ENCODE measurements at regions not wholly inside any gene's neighbourhood (a gene's known extent, or its start where the extent isn't known, plus 50 kb on each side); places are given as distances from the start of the nearest gene placed in this dataset.

- H3K4me3 ChIP-seq (ENCODE audit: low read depth in 1 of 2, low read length in 2 of 2), result no peak overlapping the region
- H3K9me3 ChIP-seq (ENCODE audit: control insufficient read depth in 2 of 2, insufficient read depth in 1 of 2, low read depth in 1 of 2, low read length in 1 of 2), result no peaks in the 10 kb centered on the region
- 44 to 56% methylated on average over 4 of the region's 4 CpGs for WGBS, 2 donors
- no peaks in the 10 kb centered on the region for H3K27me3 ChIP-seq (ENCODE audit: control insufficient read depth in 1 of 2, insufficient read depth in 2 of 2, low read length in 2 of 2)
- no peaks in the 10 kb centered on the region for H3K36me3 ChIP-seq (ENCODE audit: control insufficient read depth in 2 of 2, insufficient read depth in 2 of 2, low read length in 1 of 2)
- H3K27ac ChIP-seq (ENCODE audit: low read depth in 2 of 2, low read length in 1 of 2), result no peak overlapping the region
- peaks cover 2 to 4% of the 10 kb centered on the region in 2 donors for H3K4me1 ChIP-seq (ENCODE audit: control insufficient read depth in 2 of 2, insufficient read depth in 2 of 2, low read length in 1 of 2)
These were observed 184.1 kb upstream of the TLE3 start for GRCh38 chr15:70281811-70282307.

- Histone ChIP-seq H3K36me3 (ENCODE audit: control insufficient read depth in 2 of 2, insufficient read depth in 2 of 2, low read length in 1 of 2) (no peaks in the 10 kb centered on the region), H3K4me3 (ENCODE audit: low read depth in 1 of 2, low read length in 2 of 2) (no peak overlapping the region), H3K27ac (ENCODE audit: low read depth in 2 of 2, low read length in 1 of 2) (no peak overlapping the region), H3K9me3 (ENCODE audit: control insufficient read depth in 2 of 2, insufficient read depth in 1 of 2, low read depth in 1 of 2, low read length in 1 of 2) (no peaks in the 10 kb centered on the region), H3K27me3 (ENCODE audit: control insufficient read depth in 1 of 2, insufficient read depth in 2 of 2, low read length in 2 of 2) (no peaks in the 10 kb centered on the region), H3K4me1 (ENCODE audit: control insufficient read depth in 2 of 2, insufficient read depth in 2 of 2, low read length in 1 of 2) (peaks cover 2 to 4% of the 10 kb centered on the region in 2 donors)
- WGBS, 2 donors, result 90% methylated on average over 3 of the region's 3 CpGs
These were observed 183.6 kb upstream of the TLE3 start for GRCh38 chr15:70281261-70281810.

GRCh38 chr15:70280781-70281180, 183.1 kb upstream of the TLE3 start:
- Histone ChIP-seq H3K4me3 (ENCODE audit: low read depth in 1 of 2, low read length in 2 of 2) (no peak overlapping the region), H3K4me1 (ENCODE audit: control insufficient read depth in 2 of 2, insufficient read depth in 2 of 2, low read length in 1 of 2) (peaks cover 2 to 4% of the 10 kb centered on the region in 2 donors), H3K27me3 (ENCODE audit: control insufficient read depth in 1 of 2, insufficient read depth in 2 of 2, low read length in 2 of 2) (no peaks in the 10 kb centered on the region), H3K27ac (ENCODE audit: low read depth in 2 of 2, low read length in 1 of 2) (no peak overlapping the region), H3K9me3 (ENCODE audit: control insufficient read depth in 2 of 2, insufficient read depth in 1 of 2, low read depth in 1 of 2, low read length in 1 of 2) (no peaks in the 10 kb centered on the region), H3K36me3 (ENCODE audit: control insufficient read depth in 2 of 2, insufficient read depth in 2 of 2, low read length in 1 of 2) (no peaks in the 10 kb centered on the region)
- WGBS, 2 donors, result 88 to 89% methylated on average over 6 of the region's 6 CpGs

- no peaks in the 10 kb centered on the region for H3K9me3 ChIP-seq (ENCODE audit: control insufficient read depth in 2 of 2, insufficient read depth in 1 of 2, low read depth in 1 of 2, low read length in 1 of 2)
- no peak overlapping the region for H3K27ac ChIP-seq (ENCODE audit: low read depth in 2 of 2, low read length in 1 of 2)
- H3K27me3 ChIP-seq (ENCODE audit: control insufficient read depth in 1 of 2, insufficient read depth in 2 of 2, low read length in 2 of 2), result no peaks in the 10 kb centered on the region
- no peaks in the 10 kb centered on the region for H3K36me3 ChIP-seq (ENCODE audit: control insufficient read depth in 2 of 2, insufficient read depth in 2 of 2, low read length in 1 of 2)
- H3K4me1 ChIP-seq (ENCODE audit: control insufficient read depth in 2 of 2, insufficient read depth in 2 of 2, low read length in 1 of 2), result peaks cover 0 to 2% of the 10 kb centered on the region in 2 donors
- WGBS, 2 donors, result 82 to 91% methylated on average over 6 of the region's 6 CpGs
- H3K4me3 ChIP-seq (ENCODE audit: low read depth in 1 of 2, low read length in 2 of 2), result no peak overlapping the region
These were observed 181.4 kb upstream of the TLE3 start for GRCh38 chr15:70279096-70279495.

- H3K4me1 ChIP-seq (ENCODE audit: control insufficient read depth in 2 of 2, insufficient read depth in 2 of 2, low read length in 1 of 2), result peaks cover 0 to 2% of the 10 kb centered on the region in 2 donors
- H3K27ac ChIP-seq (ENCODE audit: low read depth in 2 of 2, low read length in 1 of 2), result no peak overlapping the region
- no peaks in the 10 kb centered on the region for H3K9me3 ChIP-seq (ENCODE audit: control insufficient read depth in 2 of 2, insufficient read depth in 1 of 2, low read depth in 1 of 2, low read length in 1 of 2)
- no peak overlapping the region for H3K4me3 ChIP-seq (ENCODE audit: low read depth in 1 of 2, low read length in 2 of 2)
- WGBS, 2 donors, result 73 to 76% methylated on average over 7 of the region's 7 CpGs
- H3K36me3 ChIP-seq (ENCODE audit: control insufficient read depth in 2 of 2, insufficient read depth in 2 of 2, low read length in 1 of 2), result no peaks in the 10 kb centered on the region
- no peaks in the 10 kb centered on the region for H3K27me3 ChIP-seq (ENCODE audit: control insufficient read depth in 1 of 2, insufficient read depth in 2 of 2, low read length in 2 of 2)
These were observed 180.9 kb upstream of the TLE3 start for GRCh38 chr15:70278644-70279043.

- Histone ChIP-seq H3K4me3 (ENCODE audit: low read depth in 1 of 2, low read length in 2 of 2) (no peak overlapping the region), H3K4me1 (ENCODE audit: control insufficient read depth in 2 of 2, insufficient read depth in 2 of 2, low read length in 1 of 2) (peaks cover 0 to 2% of the 10 kb centered on the region in 2 donors), H3K27me3 (ENCODE audit: control insufficient read depth in 1 of 2, insufficient read depth in 2 of 2, low read length in 2 of 2) (no peaks in the 10 kb centered on the region), H3K36me3 (ENCODE audit: control insufficient read depth in 2 of 2, insufficient read depth in 2 of 2, low read length in 1 of 2) (no peaks in the 10 kb centered on the region), H3K9me3 (ENCODE audit: control insufficient read depth in 2 of 2, insufficient read depth in 1 of 2, low read depth in 1 of 2, low read length in 1 of 2) (no peaks in the 10 kb centered on the region), H3K27ac (ENCODE audit: low read depth in 2 of 2, low read length in 1 of 2) (no peak overlapping the region)
- 92 to 93% methylated on average over 8 of the region's 8 CpGs for WGBS, 2 donors
These were observed 179.8 kb upstream of the TLE3 start for GRCh38 chr15:70277556-70277955.

- Histone ChIP-seq H3K4me1 (ENCODE audit: control insufficient read depth in 2 of 2, insufficient read depth in 2 of 2, low read length in 1 of 2) (peaks cover 0 to 2% of the 10 kb centered on the region in 2 donors), H3K27ac (ENCODE audit: low read depth in 2 of 2, low read length in 1 of 2) (no peak overlapping the region)
- WGBS, 2 donors, result 90 to 91% methylated on average over 3 of the region's 3 CpGs
These were observed 178.7 kb upstream of the TLE3 start for GRCh38 chr15:70276401-70276800.

GRCh38 chr15:70275461-70276138, 177.9 kb upstream of the TLE3 start:
- Histone ChIP-seq H3K27ac (ENCODE audit: low read depth in 2 of 2, low read length in 1 of 2) (no peak overlapping the region), H3K4me3 (ENCODE audit: low read depth in 1 of 2, low read length in 2 of 2) (no peak overlapping the region)
- WGBS, 2 donors, result 94% methylated on average over 8 of the region's 8 CpGs

More at GRCh38 chr15:70276401-70276800, 178.7 kb upstream of the TLE3 start:
- H3K36me3 ChIP-seq (ENCODE audit: control insufficient read depth in 2 of 2, insufficient read depth in 2 of 2, low read length in 1 of 2), result no peaks in the 10 kb centered on the region
- no peaks in the 10 kb centered on the region for H3K27me3 ChIP-seq (ENCODE audit: control insufficient read depth in 1 of 2, insufficient read depth in 2 of 2, low read length in 2 of 2)
- no peak overlapping the region for H3K4me3 ChIP-seq (ENCODE audit: low read depth in 1 of 2, low read length in 2 of 2)
- H3K9me3 ChIP-seq (ENCODE audit: control insufficient read depth in 2 of 2, insufficient read depth in 1 of 2, low read depth in 1 of 2, low read length in 1 of 2), result no peaks in the 10 kb centered on the region

GRCh38 chr15:70274908-70275307, 177.2 kb upstream of the TLE3 start:
- Histone ChIP-seq H3K9me3 (ENCODE audit: control insufficient read depth in 2 of 2, insufficient read depth in 1 of 2, low read depth in 1 of 2, low read length in 1 of 2) (no peaks in the 10 kb centered on the region), H3K36me3 (ENCODE audit: control insufficient read depth in 2 of 2, insufficient read depth in 2 of 2, low read length in 1 of 2) (no peaks in the 10 kb centered on the region), H3K27ac (ENCODE audit: low read depth in 2 of 2, low read length in 1 of 2) (no peak overlapping the region), H3K4me1 (ENCODE audit: control insufficient read depth in 2 of 2, insufficient read depth in 2 of 2, low read length in 1 of 2) (peaks cover 4 to 11% of the 10 kb centered on the region in 2 donors), H3K27me3 (ENCODE audit: control insufficient read depth in 1 of 2, insufficient read depth in 2 of 2, low read length in 2 of 2) (no peaks in the 10 kb centered on the region), H3K4me3 (ENCODE audit: low read depth in 1 of 2, low read length in 2 of 2) (no peak overlapping the region)
- 77 to 83% methylated on average over 4 of the region's 4 CpGs for WGBS, 2 donors

More at GRCh38 chr15:70275461-70276138, 177.9 kb upstream of the TLE3 start:
- Histone ChIP-seq H3K9me3 (ENCODE audit: control insufficient read depth in 2 of 2, insufficient read depth in 1 of 2, low read depth in 1 of 2, low read length in 1 of 2) (no peaks in the 10 kb centered on the region), H3K4me1 (ENCODE audit: control insufficient read depth in 2 of 2, insufficient read depth in 2 of 2, low read length in 1 of 2) (peaks cover 4 to 6% of the 10 kb centered on the region in 2 donors), H3K27me3 (ENCODE audit: control insufficient read depth in 1 of 2, insufficient read depth in 2 of 2, low read length in 2 of 2) (no peaks in the 10 kb centered on the region), H3K36me3 (ENCODE audit: control insufficient read depth in 2 of 2, insufficient read depth in 2 of 2, low read length in 1 of 2) (no peaks in the 10 kb centered on the region)

Data from esophagus (tissue), 2 donors.